ENCODE measurements at regions not wholly inside any gene's neighbourhood (a gene's known extent, or its start where the extent isn't known, plus 50 kb on each side); places are given as distances from the start of the nearest gene placed in this dataset.

GRCh38 chr2:57542081-57542480 is 504.5 kb upstream of the VRK2 start:
- TF ChIP-seq CTCF (IDR thresholded peaks at IDR 0.05; ENCODE audit: borderline replicate concordance, insufficient read depth, low read depth, low read length): no peak
- H3K4me3 ChIP-seq (ENCODE audit: low read depth, low read length): no peak overlapping the region

- TF ChIP-seq CTCF (IDR thresholded peaks at IDR 0.05; ENCODE audit: borderline replicate concordance, insufficient read depth, low read depth, low read length): no peak
- H3K4me3 ChIP-seq (ENCODE audit: low read depth, low read length): no peak overlapping the region
Measured at GRCh38 chr2:57543211-57543610, 503.4 kb upstream of the VRK2 start.

- no peak for TF ChIP-seq CTCF (IDR thresholded peaks at IDR 0.05; ENCODE audit: borderline replicate concordance, insufficient read depth, low read depth, low read length)
- no peak overlapping the region for H3K4me3 ChIP-seq (ENCODE audit: low read depth, low read length)
Measured at GRCh38 chr2:57544624-57545023, 502.0 kb upstream of the VRK2 start.

GRCh38 chr2:57546478-57546877 is 500.1 kb upstream of the VRK2 start:
- TF ChIP-seq CTCF (IDR thresholded peaks at IDR 0.05; ENCODE audit: borderline replicate concordance, insufficient read depth, low read depth, low read length): no peak
- no peak overlapping the region for H3K4me3 ChIP-seq (ENCODE audit: low read depth, low read length)

- H3K4me3 ChIP-seq (ENCODE audit: low read depth, low read length): no peak overlapping the region
- peak; percentile 48; the same call in 1 of the 2 replicates for TF ChIP-seq CTCF (IDR thresholded peaks at IDR 0.05; ENCODE audit: borderline replicate concordance, insufficient read depth, low read depth, low read length)
Measured at GRCh38 chr2:57549642-57550102, 496.9 kb upstream of the VRK2 start.

GRCh38 chr2:57550912-57551311 is 495.7 kb upstream of the VRK2 start:
- H3K4me3 ChIP-seq (ENCODE audit: low read depth, low read length): no peak overlapping the region
- TF ChIP-seq CTCF (IDR thresholded peaks at IDR 0.05; ENCODE audit: borderline replicate concordance, insufficient read depth, low read depth, low read length): no peak

GRCh38 chr2:57552885-57553284 is 493.7 kb upstream of the VRK2 start:
- TF ChIP-seq CTCF (IDR thresholded peaks at IDR 0.05; ENCODE audit: borderline replicate concordance, insufficient read depth, low read depth, low read length): peak; percentile 23; the same call in 1 of the 2 replicates

More at GRCh38 chr2:57552885-57553284, 493.7 kb upstream of the VRK2 start:
- H3K4me3 ChIP-seq (ENCODE audit: low read depth, low read length): no peak overlapping the region

All from GM12875 (cell line).